Amygdala (tissue), 56 donors: ENCODE measurements at regions not wholly inside any gene's neighbourhood (a gene's known extent, or its start where the extent isn't known, plus 50 kb on each side); places are given as distances from the start of the nearest gene placed in this dataset.
"Not testable (repeated sequence)": the region's sequence is repeated elsewhere in the genome, so short reads cannot be mapped to it uniquely, and the experiment has no call there.

Experiments
- DNase-seq, 56 donors: peaks; one replicate each; lab custom pipeline; 2025; lab: John Stamatoyannopoulos, UW

GRCh38 chr2:146415291-146415690, 1429.5 kb upstream of the ACVR2A start:
- DNase-seq = no peak

GRCh38 chr2:146414456-146414855, 1430.4 kb upstream of the ACVR2A start:
- DNase-seq = no peak

- DNase-seq = no peak
Observed at GRCh38 chr2:146413086-146413610, 1431.7 kb upstream of the ACVR2A start.

GRCh38 chr2:146412625-146413024, 1432.2 kb upstream of the ACVR2A start:
- DNase-seq = no peak

GRCh38 chr2:146405402-146406309, 1439.2 kb upstream of the ACVR2A start:
- DNase-seq = not testable (repeated sequence)

- DNase-seq = not testable (repeated sequence)
Observed at GRCh38 chr2:146403546-146404160, 1441.2 kb upstream of the ACVR2A start.

GRCh38 chr2:146392631-146393030, 1452.2 kb upstream of the ACVR2A start:
- no peak for DNase-seq

- no peak for DNase-seq
Observed at GRCh38 chr2:146392186-146392585, 1452.6 kb upstream of the ACVR2A start.

GRCh38 chr2:146388757-146389156, 1456.1 kb upstream of the ACVR2A start:
- DNase-seq = no peak

- DNase-seq = no peak
Observed at GRCh38 chr2:146386096-146386495, 1458.7 kb upstream of the ACVR2A start.

GRCh38 chr2:146385031-146385430, 1459.8 kb upstream of the ACVR2A start:
- no peak for DNase-seq

GRCh38 chr2:146376511-146377064, 1468.2 kb upstream of the ACVR2A start:
- no peak for DNase-seq

GRCh38 chr2:146374505-146374904, 1470.3 kb upstream of the ACVR2A start:
- no peak for DNase-seq

GRCh38 chr2:146371364-146371763, 1473.5 kb upstream of the ACVR2A start:
- DNase-seq = not testable (repeated sequence)

- DNase-seq = peak in 1 of 56 donors; percentile 5
Observed at GRCh38 chr2:146370826-146371225, 1474.0 kb upstream of the ACVR2A start.

- DNase-seq = no peak
Observed at GRCh38 chr2:146366276-146366675, 1478.6 kb upstream of the ACVR2A start.

GRCh38 chr2:146365041-146365440, 1479.8 kb upstream of the ACVR2A start:
- no peak for DNase-seq

GRCh38 chr2:146363731-146364130, 1481.1 kb upstream of the ACVR2A start:
- no peak for DNase-seq

GRCh38 chr2:146351689-146352088, 1493.1 kb upstream of the ACVR2A start:
- DNase-seq = no peak

- no peak for DNase-seq
Observed at GRCh38 chr2:146349334-146349733, 1495.5 kb upstream of the ACVR2A start.

- DNase-seq = no peak
Observed at GRCh38 chr2:146324951-146325350, 1519.9 kb upstream of the ACVR2A start.
